HAP-1 (cell line): ENCODE measurements at regions not wholly inside any gene's neighbourhood (a gene's known extent, or its start where the extent isn't known, plus 50 kb on each side); places are given as distances from the start of the nearest gene placed in this dataset.

ENCODE experiments used
- DNase-seq, 2 experiments: peaks; one replicate each; pipeline ENCODE4 v3.0.0-alpha.2; 2016 to 2020; ENCODE audit warnings: low spot score in 2 of 2
- H3K27me3 ChIP-seq: fragments of 250-450 bp; sonication (Bioruptor Pico); 2 replicates; pipeline ENCODE4 v1.5.1; 2020; ENCODE audit warnings: low read depth, mild to moderate bottlenecking, moderate library complexity
- H3K36me3 ChIP-seq: fragments of 250-450 bp; sonication (Bioruptor Pico); replicated peaks from 2 replicates; pipeline ENCODE4 v1.5.1; 2020; ENCODE audit warnings: mild to moderate bottlenecking
- H3K4me1 ChIP-seq: fragments of 250-450 bp; sonication (Bioruptor Pico); 2 replicates; pipeline ENCODE4 v1.5.1; 2020; ENCODE audit warnings: mild to moderate bottlenecking
- H3K4me3 ChIP-seq: fragments of 250-450 bp; sonication (Bioruptor Pico); 2 replicates; pipeline ENCODE4 v1.5.1; 2020; ENCODE audit warnings: mild to moderate bottlenecking, moderate library complexity
- H3K9me3 ChIP-seq: fragments of 250-450 bp; sonication (Bioruptor Pico); 2 replicates; pipeline ENCODE4 v1.5.1; 2020; ENCODE audit warnings: mild to moderate bottlenecking, moderate library complexity
- in situ Hi-C: fragments of 300-500 bp; cut with MboI; formaldehyde crosslinking; loops from 3 replicates; pipeline ENCODE4 v1.14.3; 2020; ENCODE audit warnings: low sequenced_read_pairs, inconsistent platforms, mixed read lengths

- H3K9me3 ChIP-seq = no peaks in the 10 kb centered on the region
- no peak overlapping the region for H3K4me3 ChIP-seq
- no peaks in the 10 kb centered on the region for H3K36me3 ChIP-seq
- H3K27me3 ChIP-seq = no peaks in the 10 kb centered on the region
- DNase-seq = no peak
- no peaks in the 10 kb centered on the region; the same call in 1 of the 2 replicates for H3K4me1 ChIP-seq
- in situ Hi-C loops = no loop called here
Observed at GRCh38 chr18:30334781-30335180, 707.8 kb downstream of the DSC3 start.

GRCh38 chr18:30333310-30333709 lies 709.2 kb downstream of the DSC3 start:
- H3K9me3 ChIP-seq = no peaks in the 10 kb centered on the region
- H3K27me3 ChIP-seq = no peaks in the 10 kb centered on the region
- DNase-seq = no peak
- no peaks in the 10 kb centered on the region; the same call in 1 of the 2 replicates for H3K4me1 ChIP-seq
- in situ Hi-C loops = no loop called here
- no peak overlapping the region for H3K4me3 ChIP-seq
- H3K36me3 ChIP-seq = no peaks in the 10 kb centered on the region

GRCh38 chr18:30328839-30329238 lies 713.7 kb downstream of the DSC3 start:
- H3K4me1 ChIP-seq = peaks cover 4% of the 10 kb centered on the region; the same call in 1 of the 2 replicates
- in situ Hi-C loops = no loop called here
- H3K36me3 ChIP-seq = no peaks in the 10 kb centered on the region
- H3K4me3 ChIP-seq = no peak overlapping the region
- no peaks in the 10 kb centered on the region for H3K9me3 ChIP-seq
- no peak for DNase-seq
- H3K27me3 ChIP-seq = no peaks in the 10 kb centered on the region

GRCh38 chr18:30302181-30302580 lies 740.4 kb downstream of the DSC3 start:
- H3K9me3 ChIP-seq = no peaks in the 10 kb centered on the region
- in situ Hi-C loops = no loop called here
- no peak for DNase-seq
- no peaks in the 10 kb centered on the region for H3K27me3 ChIP-seq
- H3K36me3 ChIP-seq = no peaks in the 10 kb centered on the region
- no peak overlapping the region for H3K4me3 ChIP-seq
- no peaks in the 10 kb centered on the region for H3K4me1 ChIP-seq

GRCh38 chr18:30298769-30299168 lies 743.8 kb downstream of the DSC3 start:
- Histone ChIP-seq H3K4me3 (no peak overlapping the region), H3K36me3 (no peaks in the 10 kb centered on the region), H3K27me3 (no peaks in the 10 kb centered on the region), H3K9me3 (no peaks in the 10 kb centered on the region), H3K4me1 (no peaks in the 10 kb centered on the region)
- in situ Hi-C loops = no loop called here
- no peak for DNase-seq

- in situ Hi-C loops = no loop called here
- Histone ChIP-seq H3K4me1 (no peaks in the 10 kb centered on the region), H3K9me3 (no peaks in the 10 kb centered on the region), H3K36me3 (no peaks in the 10 kb centered on the region), H3K27me3 (no peaks in the 10 kb centered on the region), H3K4me3 (no peak overlapping the region)
- no peak for DNase-seq
Observed at GRCh38 chr18:30288662-30289414, 753.7 kb downstream of the DSC3 start.

- H3K36me3 ChIP-seq = no peaks in the 10 kb centered on the region
- H3K4me3 ChIP-seq = no peak overlapping the region
- no peaks in the 10 kb centered on the region for H3K4me1 ChIP-seq
- in situ Hi-C loops = no loop called here
- no peaks in the 10 kb centered on the region for H3K9me3 ChIP-seq
- H3K27me3 ChIP-seq = no peaks in the 10 kb centered on the region
- DNase-seq = peak; percentile 48 to 63
Observed at GRCh38 chr18:30280861-30281470, 761.6 kb downstream of the DSC3 start.

GRCh38 chr18:30280186-30280585 lies 762.4 kb downstream of the DSC3 start:
- no peaks in the 10 kb centered on the region for H3K9me3 ChIP-seq
- no peak overlapping the region for H3K4me3 ChIP-seq
- H3K27me3 ChIP-seq = no peaks in the 10 kb centered on the region
- no peaks in the 10 kb centered on the region for H3K4me1 ChIP-seq
- DNase-seq = no peak
- in situ Hi-C loops = no loop called here
- H3K36me3 ChIP-seq = no peaks in the 10 kb centered on the region

GRCh38 chr18:30277676-30278075 lies 764.9 kb downstream of the DSC3 start:
- Histone ChIP-seq H3K9me3 (no peaks in the 10 kb centered on the region), H3K36me3 (no peaks in the 10 kb centered on the region), H3K4me1 (no peaks in the 10 kb centered on the region), H3K4me3 (no peak overlapping the region), H3K27me3 (no peaks in the 10 kb centered on the region)
- DNase-seq = no peak
- in situ Hi-C loops = no loop called here

GRCh38 chr18:30271716-30272115 lies 770.8 kb downstream of the DSC3 start:
- DNase-seq = peak in 1 of 2 experiments; percentile 26
- Histone ChIP-seq H3K36me3 (no peaks in the 10 kb centered on the region), H3K4me3 (no peak overlapping the region), H3K4me1 (no peaks in the 10 kb centered on the region), H3K27me3 (no peaks in the 10 kb centered on the region), H3K9me3 (no peaks in the 10 kb centered on the region)
- in situ Hi-C loops = loop anchor here (5.0 kb wide), 1 partner anchor 399 kb away; no protein-coding TSS in a partner anchor

- Histone ChIP-seq H3K36me3 (no peaks in the 10 kb centered on the region), H3K9me3 (no peaks in the 10 kb centered on the region), H3K4me3 (no peak overlapping the region), H3K27me3 (no peaks in the 10 kb centered on the region), H3K4me1 (no peaks in the 10 kb centered on the region)
- no peak for DNase-seq
- in situ Hi-C loops = no loop called here
Observed at GRCh38 chr18:30265190-30265589, 777.4 kb downstream of the DSC3 start.

GRCh38 chr18:30254331-30254730 lies 788.2 kb downstream of the DSC3 start:
- no peak for DNase-seq
- no peaks in the 10 kb centered on the region for H3K27me3 ChIP-seq
- H3K4me3 ChIP-seq = no peak overlapping the region
- no peaks in the 10 kb centered on the region for H3K36me3 ChIP-seq
- in situ Hi-C loops = no loop called here
- H3K9me3 ChIP-seq = no peaks in the 10 kb centered on the region
- H3K4me1 ChIP-seq = no peaks in the 10 kb centered on the region

GRCh38 chr18:30248056-30248455 lies 794.5 kb downstream of the DSC3 start:
- DNase-seq = no peak
- in situ Hi-C loops = no loop called here

GRCh38 chr18:30245766-30246455 lies 796.6 kb downstream of the DSC3 start:
- no peaks in the 10 kb centered on the region for H3K36me3 ChIP-seq
- no peaks in the 10 kb centered on the region for H3K27me3 ChIP-seq
- DNase-seq = no peak
- H3K4me3 ChIP-seq = no peak overlapping the region
- no peaks in the 10 kb centered on the region for H3K9me3 ChIP-seq
- no peaks in the 10 kb centered on the region for H3K4me1 ChIP-seq
- in situ Hi-C loops = no loop called here

More at GRCh38 chr18:30248056-30248455, 794.5 kb downstream of the DSC3 start:
- Histone ChIP-seq H3K27me3 (no peaks in the 10 kb centered on the region), H3K9me3 (no peaks in the 10 kb centered on the region), H3K36me3 (no peaks in the 10 kb centered on the region), H3K4me1 (no peaks in the 10 kb centered on the region), H3K4me3 (no peak overlapping the region)
